Panc1 (cell line): ENCODE measurements at regions not wholly inside any gene's neighbourhood (a gene's known extent, or its start where the extent isn't known, plus 50 kb on each side); places are given as distances from the start of the nearest gene placed in this dataset.

ENCODE experiments used
- POLR2AphosphoS5 ChIP-seq: IDR thresholded peaks from 2 replicates; pipeline ENCODE4 v1.6.1; 2012; ENCODE audit warnings: mild to moderate bottlenecking, low read depth, low read length, moderate library complexity
- SIN3A ChIP-seq: IDR thresholded peaks from 2 replicates; pipeline ENCODE4 v1.6.1; 2012; ENCODE audit warnings: low read depth, mild to moderate bottlenecking, low read length, moderate library complexity, borderline replicate concordance; ENCODE audit not compliant: insufficient read depth
- TF ChIP-seq, protein P1 (sequence below): fragments of 450-650 bp; IDR thresholded peaks from 2 replicates; pipeline ENCODE4 v1.5.1; 2017; ENCODE audit warnings: mild to moderate bottlenecking

DNA sequence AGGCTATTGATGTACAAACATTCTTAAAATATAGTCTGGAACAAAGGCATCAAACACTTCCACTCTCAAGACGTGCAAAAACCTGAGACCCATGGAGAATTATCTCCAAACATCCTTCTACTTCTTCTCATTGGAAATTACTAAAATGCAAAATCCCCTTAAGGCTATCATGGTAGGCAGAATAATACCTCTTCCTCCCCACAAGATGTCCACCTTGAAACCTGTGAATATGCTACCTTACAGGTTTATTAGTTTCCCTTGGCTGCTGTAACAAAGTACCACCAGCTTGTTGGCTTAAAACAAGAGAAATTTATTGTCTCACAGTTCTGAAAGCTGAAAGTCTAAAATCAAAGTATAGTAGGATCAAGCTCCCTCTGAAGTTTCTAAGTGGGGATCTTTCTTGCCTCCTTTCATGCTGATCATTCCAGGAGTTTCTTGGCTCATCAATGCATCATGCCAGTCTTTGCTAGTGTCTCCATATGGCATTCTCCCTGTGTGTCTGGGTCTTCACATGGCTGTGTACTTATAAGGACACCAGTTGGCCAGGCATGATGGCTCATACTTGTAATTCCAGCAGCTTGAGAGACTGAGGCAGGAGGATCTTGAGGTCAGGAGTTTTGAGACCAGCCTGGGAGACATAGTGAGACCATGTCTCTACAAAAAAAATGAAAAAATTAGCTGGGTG lies 163.7 kb upstream of the NCK2 start:
- TF ChIP-seq SIN3A (no peak), POLR2AphosphoS5 (no peak)
- TF ChIP-seq, protein P1, sequence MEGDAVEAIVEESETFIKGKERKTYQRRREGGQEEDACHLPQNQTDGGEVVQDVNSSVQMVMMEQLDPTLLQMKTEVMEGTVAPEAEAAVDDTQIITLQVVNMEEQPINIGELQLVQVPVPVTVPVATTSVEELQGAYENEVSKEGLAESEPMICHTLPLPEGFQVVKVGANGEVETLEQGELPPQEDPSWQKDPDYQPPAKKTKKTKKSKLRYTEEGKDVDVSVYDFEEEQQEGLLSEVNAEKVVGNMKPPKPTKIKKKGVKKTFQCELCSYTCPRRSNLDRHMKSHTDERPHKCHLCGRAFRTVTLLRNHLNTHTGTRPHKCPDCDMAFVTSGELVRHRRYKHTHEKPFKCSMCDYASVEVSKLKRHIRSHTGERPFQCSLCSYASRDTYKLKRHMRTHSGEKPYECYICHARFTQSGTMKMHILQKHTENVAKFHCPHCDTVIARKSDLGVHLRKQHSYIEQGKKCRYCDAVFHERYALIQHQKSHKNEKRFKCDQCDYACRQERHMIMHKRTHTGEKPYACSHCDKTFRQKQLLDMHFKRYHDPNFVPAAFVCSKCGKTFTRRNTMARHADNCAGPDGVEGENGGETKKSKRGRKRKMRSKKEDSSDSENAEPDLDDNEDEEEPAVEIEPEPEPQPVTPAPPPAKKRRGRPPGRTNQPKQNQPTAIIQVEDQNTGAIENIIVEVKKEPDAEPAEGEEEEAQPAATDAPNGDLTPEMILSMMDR: no peak; the same call in 1 of the 2 replicates
